ENCODE measurements at regions not wholly inside any gene's neighbourhood (a gene's known extent, or its start where the extent isn't known, plus 50 kb on each side); places are given as distances from the start of the nearest gene placed in this dataset.

- TF ChIP-seq ZNF263 (CRISPR knock-in tag; IDR thresholded peaks at IDR 0.05; ENCODE audit: low read depth) (no peak), FOXP4 (CRISPR knock-in tag; IDR thresholded peaks at IDR 0.05) (no peak), CREB1 (CRISPR knock-in tag; IDR thresholded peaks at IDR 0.05) (no peak), ZBTB21 (CRISPR knock-in tag; IDR thresholded peaks at IDR 0.05; ENCODE audit: borderline replicate concordance) (no peak)
Measured at GRCh38 chr1:164210211-164210739, 348.7 kb upstream of the PBX1 start.

Data from WTC11 (cell line).